ENCODE measurements at regions not wholly inside any gene's neighbourhood (a gene's known extent, or its start where the extent isn't known, plus 50 kb on each side); places are given as distances from the start of the nearest gene placed in this dataset.

DNA sequence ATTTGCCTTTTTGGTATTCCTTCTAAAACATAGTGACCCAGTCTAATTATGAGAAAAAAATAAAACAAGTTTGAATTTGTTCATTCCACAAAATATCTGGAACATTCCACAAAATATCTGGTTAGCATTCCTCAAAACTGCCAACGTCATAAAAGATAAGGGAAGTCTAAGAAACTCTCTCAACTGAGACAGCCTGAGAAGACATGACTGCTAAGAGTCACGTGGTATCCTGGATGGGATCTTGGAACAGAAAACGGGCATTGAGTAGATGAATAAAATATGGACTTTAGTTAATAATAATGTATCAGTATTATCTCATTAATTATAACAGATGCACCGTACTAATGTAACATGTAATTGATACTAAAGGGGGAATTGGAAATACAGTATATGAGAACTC lies 280.9 kb downstream of the ARAP2 start:
- 81 to 85% methylated on average over 4 of the region's 4 CpGs for WGBS, 2 donors
- no peak overlapping the region for H3K4me3 ChIP-seq (ENCODE audit: low read depth in 1 of 2, low read length in 2 of 2)
- H3K27me3 ChIP-seq (ENCODE audit: control insufficient read depth in 1 of 2, insufficient read depth in 2 of 2, low read length in 2 of 2): no peaks in the 10 kb centered on the region
- no peak overlapping the region for H3K27ac ChIP-seq (ENCODE audit: low read depth in 2 of 2, low read length in 1 of 2)
- no peaks in the 10 kb centered on the region for H3K4me1 ChIP-seq (ENCODE audit: control insufficient read depth in 2 of 2, insufficient read depth in 2 of 2, low read length in 1 of 2)
- H3K9me3 ChIP-seq (ENCODE audit: control insufficient read depth in 2 of 2, insufficient read depth in 1 of 2, low read depth in 1 of 2, low read length in 1 of 2): no peaks in the 10 kb centered on the region
- H3K36me3 ChIP-seq (ENCODE audit: control insufficient read depth in 2 of 2, insufficient read depth in 2 of 2, low read length in 1 of 2): no peaks in the 10 kb centered on the region

DNA sequence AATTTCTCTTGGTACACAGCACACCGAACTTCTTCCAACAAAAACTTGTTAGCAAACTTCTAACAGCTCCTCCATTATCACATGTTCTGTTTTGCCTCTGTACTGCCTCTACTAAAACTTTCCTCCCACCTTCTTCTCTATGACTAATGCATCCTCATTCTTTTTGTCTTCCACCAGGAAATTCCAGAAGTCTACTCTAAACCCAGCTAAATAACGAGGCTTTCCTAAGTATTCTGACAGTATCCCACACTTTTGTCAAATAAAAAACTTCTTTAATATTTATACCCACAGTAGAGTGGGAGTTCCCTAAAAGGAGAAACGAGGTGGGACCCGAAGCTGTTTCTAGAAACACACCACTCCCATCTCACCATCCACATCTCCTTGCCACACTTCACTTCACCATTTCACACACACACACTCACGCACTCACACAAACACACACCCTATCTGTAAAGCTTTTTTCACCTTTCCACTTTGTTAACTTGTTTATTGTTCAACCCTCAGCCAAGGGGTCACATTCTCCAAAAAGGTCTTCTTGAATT lies 280.3 kb downstream of the ARAP2 start:
- no peak overlapping the region for H3K27ac ChIP-seq (ENCODE audit: low read depth in 2 of 2, low read length in 1 of 2)
- H3K4me1 ChIP-seq (ENCODE audit: control insufficient read depth in 2 of 2, insufficient read depth in 2 of 2, low read length in 1 of 2): no peaks in the 10 kb centered on the region
- H3K9me3 ChIP-seq (ENCODE audit: control insufficient read depth in 2 of 2, insufficient read depth in 1 of 2, low read depth in 1 of 2, low read length in 1 of 2): no peaks in the 10 kb centered on the region
- H3K4me3 ChIP-seq (ENCODE audit: low read depth in 1 of 2, low read length in 2 of 2): no peak overlapping the region
- H3K36me3 ChIP-seq (ENCODE audit: control insufficient read depth in 2 of 2, insufficient read depth in 2 of 2, low read length in 1 of 2): no peaks in the 10 kb centered on the region
- H3K27me3 ChIP-seq (ENCODE audit: control insufficient read depth in 1 of 2, insufficient read depth in 2 of 2, low read length in 2 of 2): no peaks in the 10 kb centered on the region
- WGBS, 2 donors: 62 to 67% methylated on average over 5 of the region's 5 CpGs

DNA sequence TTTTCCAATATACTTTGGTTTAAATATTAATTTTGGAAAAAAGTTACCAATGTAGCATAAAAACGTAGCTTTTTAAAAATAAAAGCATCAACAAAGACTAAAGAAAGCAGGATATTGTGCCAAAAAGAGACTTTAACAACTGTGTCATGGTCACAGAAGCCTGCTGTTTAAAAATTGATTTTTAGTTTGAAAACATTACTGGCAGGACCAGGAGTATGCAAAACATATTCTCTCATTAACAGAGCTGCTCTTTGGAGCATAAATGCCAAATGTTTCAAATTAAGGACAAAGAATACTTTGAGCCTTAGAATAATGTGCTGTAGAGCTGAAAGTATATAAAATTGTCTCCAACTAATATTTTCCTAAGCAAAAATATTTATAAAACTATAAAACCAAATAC lies 279.0 kb downstream of the ARAP2 start:
- Histone ChIP-seq H3K36me3 (ENCODE audit: control insufficient read depth in 2 of 2, insufficient read depth in 2 of 2, low read length in 1 of 2) (no peaks in the 10 kb centered on the region), H3K27me3 (ENCODE audit: control insufficient read depth in 1 of 2, insufficient read depth in 2 of 2, low read length in 2 of 2) (no peaks in the 10 kb centered on the region), H3K4me1 (ENCODE audit: control insufficient read depth in 2 of 2, insufficient read depth in 2 of 2, low read length in 1 of 2) (no peaks in the 10 kb centered on the region), H3K9me3 (ENCODE audit: control insufficient read depth in 2 of 2, insufficient read depth in 1 of 2, low read depth in 1 of 2, low read length in 1 of 2) (no peaks in the 10 kb centered on the region), H3K27ac (ENCODE audit: low read depth in 2 of 2, low read length in 1 of 2) (no peak overlapping the region), H3K4me3 (ENCODE audit: low read depth in 1 of 2, low read length in 2 of 2) (no peak overlapping the region)
- WGBS, 2 donors: 54% methylated on average over 1 of the region's 1 CpG

DNA sequence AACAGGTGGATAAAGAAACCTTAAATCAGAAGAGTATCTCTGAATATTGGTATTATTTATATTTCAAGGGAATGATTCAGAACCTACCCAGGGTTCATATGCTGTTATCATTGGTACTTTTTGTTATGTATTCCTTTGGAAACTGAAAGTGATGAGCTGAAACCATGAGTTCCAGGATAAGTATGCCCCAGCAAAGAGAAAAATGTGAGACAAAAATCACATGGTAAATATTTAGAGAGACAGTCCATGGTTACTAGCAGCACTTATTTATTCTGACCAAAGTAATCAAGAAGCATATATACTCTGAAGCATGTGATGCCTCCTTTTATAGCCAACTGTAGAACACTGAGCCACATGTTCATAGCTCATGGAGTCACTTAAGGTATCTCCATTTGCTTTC lies 277.7 kb downstream of the ARAP2 start:
- no peaks in the 10 kb centered on the region for H3K27me3 ChIP-seq (ENCODE audit: control insufficient read depth in 1 of 2, insufficient read depth in 2 of 2, low read length in 2 of 2)
- H3K27ac ChIP-seq (ENCODE audit: low read depth in 2 of 2, low read length in 1 of 2): no peak overlapping the region
- no peak overlapping the region for H3K4me3 ChIP-seq (ENCODE audit: low read depth in 1 of 2, low read length in 2 of 2)
- H3K4me1 ChIP-seq (ENCODE audit: control insufficient read depth in 2 of 2, insufficient read depth in 2 of 2, low read length in 1 of 2): no peaks in the 10 kb centered on the region
- H3K36me3 ChIP-seq (ENCODE audit: control insufficient read depth in 2 of 2, insufficient read depth in 2 of 2, low read length in 1 of 2): no peaks in the 10 kb centered on the region
- no peaks in the 10 kb centered on the region for H3K9me3 ChIP-seq (ENCODE audit: control insufficient read depth in 2 of 2, insufficient read depth in 1 of 2, low read depth in 1 of 2, low read length in 1 of 2)

DNA sequence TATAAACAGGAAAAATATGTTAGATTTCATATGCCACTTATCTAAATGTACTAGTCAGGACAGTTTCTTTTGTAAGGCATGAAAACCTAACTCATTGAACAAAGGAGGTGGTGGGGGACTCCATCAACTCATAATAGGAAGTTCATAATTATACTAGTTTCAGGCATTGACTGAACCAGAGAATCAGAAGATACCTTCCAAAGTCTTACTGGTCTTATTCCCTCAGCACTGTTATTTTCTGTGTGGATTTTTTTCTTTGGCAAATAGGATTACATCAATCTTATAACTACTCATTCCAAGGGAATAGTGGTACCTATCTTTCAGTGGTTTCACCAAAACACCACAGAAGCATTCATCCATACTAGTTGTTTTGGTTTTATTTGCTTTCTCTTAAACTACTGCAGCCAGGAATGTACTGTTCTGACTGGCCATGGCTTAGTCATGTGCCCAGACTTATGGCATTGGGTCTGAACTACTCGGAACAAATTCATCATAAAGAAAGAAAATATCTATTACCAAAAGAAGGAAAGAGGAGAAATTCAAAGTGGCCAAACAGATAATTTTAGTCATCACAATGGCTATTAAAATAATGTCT lies 273.9 kb downstream of the ARAP2 start:
- H3K36me3 ChIP-seq (ENCODE audit: control insufficient read depth in 2 of 2, insufficient read depth in 2 of 2, low read length in 1 of 2): no peaks in the 10 kb centered on the region
- H3K4me1 ChIP-seq (ENCODE audit: control insufficient read depth in 2 of 2, insufficient read depth in 2 of 2, low read length in 1 of 2): no peaks in the 10 kb centered on the region
- H3K27ac ChIP-seq (ENCODE audit: low read depth in 2 of 2, low read length in 1 of 2): no peak overlapping the region
- no peaks in the 10 kb centered on the region for H3K9me3 ChIP-seq (ENCODE audit: control insufficient read depth in 2 of 2, insufficient read depth in 1 of 2, low read depth in 1 of 2, low read length in 1 of 2)
- no peaks in the 10 kb centered on the region for H3K27me3 ChIP-seq (ENCODE audit: control insufficient read depth in 1 of 2, insufficient read depth in 2 of 2, low read length in 2 of 2)
- H3K4me3 ChIP-seq (ENCODE audit: low read depth in 1 of 2, low read length in 2 of 2): no peak overlapping the region
- WGBS, 2 donors: 85 to 92% methylated on average over 1 of the region's 1 CpG

DNA sequence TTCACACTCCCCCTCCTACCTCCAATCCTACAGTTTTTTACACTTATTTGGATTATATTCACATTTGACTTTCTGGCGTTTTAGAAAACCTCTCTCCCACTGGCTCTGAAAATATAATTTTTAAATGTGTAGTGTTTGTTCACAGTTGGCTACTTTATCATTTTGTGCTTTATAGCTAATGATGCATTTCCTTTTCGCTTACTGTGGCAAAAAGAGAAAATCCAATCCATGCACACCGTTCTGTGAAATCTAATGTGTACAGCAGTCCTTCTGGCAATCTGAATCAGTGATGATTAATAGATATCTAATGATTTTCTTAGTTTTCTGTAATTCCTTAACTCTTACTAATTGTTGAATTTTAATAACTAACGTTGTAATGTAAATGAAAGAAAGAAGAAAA lies 271.5 kb downstream of the ARAP2 start:
- no peaks in the 10 kb centered on the region for H3K9me3 ChIP-seq (ENCODE audit: control insufficient read depth in 2 of 2, insufficient read depth in 1 of 2, low read depth in 1 of 2, low read length in 1 of 2)
- H3K27me3 ChIP-seq (ENCODE audit: control insufficient read depth in 1 of 2, insufficient read depth in 2 of 2, low read length in 2 of 2): no peaks in the 10 kb centered on the region
- H3K36me3 ChIP-seq (ENCODE audit: control insufficient read depth in 2 of 2, insufficient read depth in 2 of 2, low read length in 1 of 2): no peaks in the 10 kb centered on the region
- H3K4me3 ChIP-seq (ENCODE audit: low read depth in 1 of 2, low read length in 2 of 2): no peak overlapping the region
- WGBS, 2 donors: 38 to 56% methylated on average over 4 of the region's 4 CpGs
- no peaks in the 10 kb centered on the region for H3K4me1 ChIP-seq (ENCODE audit: control insufficient read depth in 2 of 2, insufficient read depth in 2 of 2, low read length in 1 of 2)
- no peak overlapping the region for H3K27ac ChIP-seq (ENCODE audit: low read depth in 2 of 2, low read length in 1 of 2)

DNA sequence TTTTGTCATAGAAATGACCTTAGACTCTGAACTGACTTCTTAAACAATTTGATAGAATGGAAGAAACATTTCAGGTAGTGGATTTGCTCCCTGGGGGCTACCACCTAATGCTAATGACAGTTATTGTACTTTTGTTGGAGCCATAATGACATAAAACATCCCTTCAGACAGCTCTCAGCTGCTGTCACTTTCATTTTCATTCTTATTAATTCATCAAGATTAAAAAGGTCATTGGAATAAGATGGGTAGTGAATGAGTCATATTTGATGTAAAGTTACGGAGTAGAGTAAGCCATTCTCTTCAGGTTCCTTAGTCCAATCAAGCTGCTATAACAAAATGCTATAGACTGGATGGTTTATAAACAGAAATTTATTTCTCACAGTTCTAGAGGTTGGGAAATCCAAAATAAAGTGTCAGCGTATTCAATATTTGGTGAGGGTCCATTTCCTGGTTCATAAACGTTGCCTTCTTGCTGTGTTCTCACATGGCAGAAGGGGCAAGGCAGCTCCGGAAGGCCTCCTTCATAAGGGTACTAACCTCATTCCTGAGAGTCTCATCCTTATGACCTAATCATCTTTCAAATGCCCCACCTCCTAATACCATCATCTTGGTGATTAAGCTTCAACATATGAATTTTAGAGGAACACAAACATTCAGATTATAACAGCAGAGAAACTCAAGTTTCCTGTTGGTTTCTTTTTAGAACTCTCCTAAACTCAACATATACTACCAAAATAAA lies 268.5 kb downstream of the ARAP2 start:
- Histone ChIP-seq H3K4me1 (ENCODE audit: control insufficient read depth in 2 of 2, insufficient read depth in 2 of 2, low read length in 1 of 2) (no peaks in the 10 kb centered on the region), H3K9me3 (ENCODE audit: control insufficient read depth in 2 of 2, insufficient read depth in 1 of 2, low read depth in 1 of 2, low read length in 1 of 2) (no peaks in the 10 kb centered on the region), H3K36me3 (ENCODE audit: control insufficient read depth in 2 of 2, insufficient read depth in 2 of 2, low read length in 1 of 2) (no peaks in the 10 kb centered on the region), H3K4me3 (ENCODE audit: low read depth in 1 of 2, low read length in 2 of 2) (no peak overlapping the region), H3K27ac (ENCODE audit: low read depth in 2 of 2, low read length in 1 of 2) (no peak overlapping the region), H3K27me3 (ENCODE audit: control insufficient read depth in 1 of 2, insufficient read depth in 2 of 2, low read length in 2 of 2) (no peaks in the 10 kb centered on the region)
- WGBS, 2 donors: 71 to 80% methylated on average over 4 of the region's 4 CpGs

DNA sequence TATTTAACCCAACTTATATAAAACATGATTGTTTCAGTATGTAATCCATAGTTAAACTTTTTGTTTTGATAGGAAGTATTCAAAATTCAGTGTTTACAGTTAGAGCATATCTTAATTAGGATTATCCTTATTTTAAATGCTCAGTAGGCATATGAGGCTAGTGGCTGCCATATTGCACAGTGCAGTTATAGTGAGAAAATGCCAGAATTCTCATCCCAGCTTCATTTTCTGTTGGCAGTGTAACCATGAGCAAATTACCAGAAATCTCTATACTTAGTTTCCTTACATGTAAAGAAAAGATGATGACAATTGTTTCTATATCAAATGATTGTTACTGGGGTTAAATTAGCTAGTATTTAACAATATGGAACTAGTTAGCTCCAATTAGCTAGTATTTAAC lies 265.8 kb downstream of the ARAP2 start:
- Histone ChIP-seq H3K9me3 (ENCODE audit: control insufficient read depth in 2 of 2, insufficient read depth in 1 of 2, low read depth in 1 of 2, low read length in 1 of 2) (peaks cover 0 to 5% of the 10 kb centered on the region in 2 donors), H3K4me1 (ENCODE audit: control insufficient read depth in 2 of 2, insufficient read depth in 2 of 2, low read length in 1 of 2) (no peaks in the 10 kb centered on the region), H3K27me3 (ENCODE audit: control insufficient read depth in 1 of 2, insufficient read depth in 2 of 2, low read length in 2 of 2) (no peaks in the 10 kb centered on the region), H3K4me3 (ENCODE audit: low read depth in 1 of 2, low read length in 2 of 2) (no peak overlapping the region), H3K36me3 (ENCODE audit: control insufficient read depth in 2 of 2, insufficient read depth in 2 of 2, low read length in 1 of 2) (no peaks in the 10 kb centered on the region), H3K27ac (ENCODE audit: low read depth in 2 of 2, low read length in 1 of 2) (no peak overlapping the region)

DNA sequence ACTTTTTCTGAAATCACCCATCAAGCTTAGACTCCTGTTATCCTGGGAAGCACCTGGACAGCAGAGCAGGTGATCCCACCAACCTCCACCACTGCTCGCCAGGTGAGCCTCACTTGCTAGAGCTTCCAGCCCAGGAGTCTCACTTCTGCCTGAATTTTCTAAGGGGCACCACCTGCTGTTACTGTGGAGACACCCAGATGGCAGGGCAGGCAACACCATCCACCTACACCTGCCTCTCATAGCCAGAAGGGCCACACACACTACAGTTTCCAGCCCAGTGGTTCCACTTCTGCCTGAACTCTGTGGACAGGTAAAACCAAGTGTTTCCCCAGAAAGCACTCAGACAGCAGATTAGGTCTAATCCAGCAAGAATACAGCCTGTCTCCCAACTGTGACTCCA lies 262.0 kb downstream of the ARAP2 start:
- WGBS, 2 donors: 90 to 95% methylated on average over 1 of the region's 1 CpG
- peaks cover 0 to 5% of the 10 kb centered on the region in 2 donors for H3K9me3 ChIP-seq (ENCODE audit: control insufficient read depth in 2 of 2, insufficient read depth in 1 of 2, low read depth in 1 of 2, low read length in 1 of 2)
- no peak overlapping the region for H3K27ac ChIP-seq (ENCODE audit: low read depth in 2 of 2, low read length in 1 of 2)
- no peak overlapping the region for H3K4me3 ChIP-seq (ENCODE audit: low read depth in 1 of 2, low read length in 2 of 2)
- no peaks in the 10 kb centered on the region for H3K4me1 ChIP-seq (ENCODE audit: control insufficient read depth in 2 of 2, insufficient read depth in 2 of 2, low read length in 1 of 2)
- H3K36me3 ChIP-seq (ENCODE audit: control insufficient read depth in 2 of 2, insufficient read depth in 2 of 2, low read length in 1 of 2): no peaks in the 10 kb centered on the region
- no peaks in the 10 kb centered on the region for H3K27me3 ChIP-seq (ENCODE audit: control insufficient read depth in 1 of 2, insufficient read depth in 2 of 2, low read length in 2 of 2)

DNA sequence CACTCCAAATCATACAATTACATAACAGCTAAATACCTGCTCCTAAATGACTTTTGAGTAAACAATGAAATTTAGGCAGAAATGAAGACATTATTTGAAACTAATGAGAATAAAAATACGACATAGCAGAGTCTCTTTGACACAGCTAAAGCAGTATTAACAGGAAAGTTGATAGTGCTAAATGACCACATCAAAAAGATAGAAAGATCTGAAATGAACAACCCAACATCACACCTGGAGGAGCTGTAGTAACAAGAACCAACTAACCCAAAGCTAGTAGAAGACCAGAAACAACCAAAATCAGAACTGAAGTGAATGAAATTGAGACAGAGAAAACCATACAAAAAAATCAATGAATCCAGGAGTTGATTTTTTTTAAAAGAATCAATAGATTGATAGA lies 257.8 kb downstream of the ARAP2 start:
- no peaks in the 10 kb centered on the region for H3K27me3 ChIP-seq (ENCODE audit: control insufficient read depth in 1 of 2, insufficient read depth in 2 of 2, low read length in 2 of 2)

More for the DNA sequence above, 257.8 kb downstream of the ARAP2 start:
- WGBS, 2 donors: 74 to 81% methylated on average over 1 of the region's 1 CpG
- no peak overlapping the region for H3K4me3 ChIP-seq (ENCODE audit: low read depth in 1 of 2, low read length in 2 of 2)
- H3K9me3 ChIP-seq (ENCODE audit: control insufficient read depth in 2 of 2, insufficient read depth in 1 of 2, low read depth in 1 of 2, low read length in 1 of 2): peaks cover 0 to 5% of the 10 kb centered on the region in 2 donors
- H3K27ac ChIP-seq (ENCODE audit: low read depth in 2 of 2, low read length in 1 of 2): no peak overlapping the region
- no peaks in the 10 kb centered on the region for H3K4me1 ChIP-seq (ENCODE audit: control insufficient read depth in 2 of 2, insufficient read depth in 2 of 2, low read length in 1 of 2)
- H3K36me3 ChIP-seq (ENCODE audit: control insufficient read depth in 2 of 2, insufficient read depth in 2 of 2, low read length in 1 of 2): no peaks in the 10 kb centered on the region

Data from esophagus (tissue), 2 donors.